Urothelium cell line (cell line): ENCODE measurements at regions not wholly inside any gene's neighbourhood (a gene's known extent, or its start where the extent isn't known, plus 50 kb on each side); places are given as distances from the start of the nearest gene placed in this dataset.
"Not testable (repeated sequence)": the region's sequence is repeated elsewhere in the genome, so short reads cannot be mapped to it uniquely, and the experiment has no call there.

Experiments used
- DNase-seq: peaks from one replicate; pipeline ENCODE4 v3.0.0; 2011; ENCODE audit warnings: low spot score, mixed read lengths
- FAIRE-seq: peaks from 2 replicates; lab custom pipeline; 2011; peaks lifted over from hg19 to GRCh38; lab: Jason Lieb, UNC

DNA sequence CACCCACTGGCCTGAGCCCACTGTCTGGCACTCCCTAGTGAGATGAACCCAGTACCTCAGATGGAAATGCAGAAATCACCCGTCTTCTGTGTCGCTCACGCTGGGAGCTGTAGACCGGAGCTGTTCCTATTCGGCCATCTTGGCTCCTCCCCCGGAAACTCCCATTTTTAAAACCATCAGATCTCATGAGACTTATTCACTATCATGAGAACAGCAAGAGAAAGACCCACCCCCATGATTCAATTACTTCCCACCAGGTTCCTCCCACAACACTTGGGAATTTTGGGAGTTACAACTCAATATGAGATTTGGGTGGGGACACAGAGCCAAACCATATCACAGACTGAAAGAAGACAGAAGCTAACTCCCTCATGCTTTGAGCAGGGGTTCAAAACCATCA is 134.5 kb downstream of the SLC39A8 start:
- not testable (repeated sequence) for DNase-seq, FAIRE-seq

DNA sequence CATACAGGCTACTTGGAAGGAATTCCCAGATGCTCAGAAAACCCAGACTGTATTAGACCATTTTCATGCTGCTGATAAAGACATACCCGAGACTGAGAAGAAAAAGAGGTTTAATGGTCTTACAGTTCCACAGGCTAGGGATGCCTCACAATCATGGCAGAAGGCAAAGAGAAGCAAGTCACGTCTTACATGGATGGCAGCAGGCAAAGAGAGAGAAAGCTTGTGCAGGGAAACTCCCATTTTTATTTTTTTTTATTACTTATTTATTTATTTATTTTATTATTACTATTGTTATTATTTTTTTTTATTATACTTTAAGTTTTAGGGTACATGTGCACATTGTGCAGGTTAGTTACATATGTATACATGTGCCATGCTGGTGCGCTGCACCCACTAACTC is 140.6 kb downstream of the SLC39A8 start:
- FAIRE-seq, DNase-seq: not testable (repeated sequence)

DNA sequence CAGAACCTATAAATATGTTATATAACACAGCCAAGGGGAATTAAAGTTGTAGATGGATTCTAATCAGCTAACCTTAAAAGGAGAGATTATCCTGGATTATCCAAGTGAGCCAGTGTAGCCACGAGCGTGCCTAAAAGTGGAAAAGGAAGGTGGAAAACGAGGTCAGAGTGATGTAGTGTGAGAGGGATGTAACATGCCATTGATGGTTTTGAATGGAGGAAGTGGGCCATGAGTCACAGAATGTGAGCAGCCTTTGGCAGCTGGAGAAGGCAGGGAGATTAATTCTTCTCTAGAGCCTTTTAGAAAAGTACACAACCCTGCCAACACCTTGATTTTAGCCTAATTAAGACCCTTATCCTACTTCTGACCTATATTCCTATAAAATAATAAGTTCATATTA is 149.1 kb downstream of the SLC39A8 start:
- FAIRE-seq (no peak), DNase-seq (peak; percentile 50)

DNA sequence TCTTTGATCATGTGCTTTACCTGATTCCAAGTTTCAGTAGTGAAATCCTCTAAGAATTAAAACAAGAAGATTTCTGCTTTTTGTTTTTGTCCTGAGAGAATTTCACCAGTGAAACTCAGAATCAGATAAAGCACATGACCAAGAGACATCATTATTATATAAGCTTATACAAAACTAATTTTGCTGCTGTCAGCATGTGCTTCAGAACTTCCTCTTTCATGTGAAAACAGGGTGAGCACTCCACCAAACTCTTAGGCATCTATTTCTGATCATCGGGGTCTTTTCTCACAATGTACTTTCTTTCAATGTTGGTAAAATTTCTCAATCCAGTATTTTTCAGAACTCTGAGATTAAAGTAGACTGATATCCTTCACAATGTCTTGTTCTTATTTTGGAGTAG is 152.1 kb downstream of the SLC39A8 start:
- no peak for FAIRE-seq
- DNase-seq: no peak

DNA sequence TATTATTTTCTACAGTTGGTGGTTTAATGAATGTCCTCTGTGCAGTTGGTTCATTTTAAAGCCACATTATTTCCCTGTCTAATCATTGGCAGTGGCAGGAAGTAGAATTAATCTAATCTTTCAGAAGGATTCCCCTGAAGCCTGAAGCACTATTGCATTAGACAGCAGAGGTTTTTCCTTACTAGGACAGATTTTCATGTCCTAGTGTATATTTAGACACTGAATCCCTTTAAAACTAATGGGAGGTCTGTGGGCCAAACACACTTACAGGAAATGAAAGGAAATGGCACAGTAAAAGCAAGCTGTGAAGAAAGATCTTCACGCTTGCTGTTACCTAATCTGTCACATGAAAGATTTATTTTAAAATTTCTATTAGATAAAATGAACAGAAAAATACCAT is 165.2 kb downstream of the SLC39A8 start:
- FAIRE-seq: no peak
- DNase-seq: no peak

DNA sequence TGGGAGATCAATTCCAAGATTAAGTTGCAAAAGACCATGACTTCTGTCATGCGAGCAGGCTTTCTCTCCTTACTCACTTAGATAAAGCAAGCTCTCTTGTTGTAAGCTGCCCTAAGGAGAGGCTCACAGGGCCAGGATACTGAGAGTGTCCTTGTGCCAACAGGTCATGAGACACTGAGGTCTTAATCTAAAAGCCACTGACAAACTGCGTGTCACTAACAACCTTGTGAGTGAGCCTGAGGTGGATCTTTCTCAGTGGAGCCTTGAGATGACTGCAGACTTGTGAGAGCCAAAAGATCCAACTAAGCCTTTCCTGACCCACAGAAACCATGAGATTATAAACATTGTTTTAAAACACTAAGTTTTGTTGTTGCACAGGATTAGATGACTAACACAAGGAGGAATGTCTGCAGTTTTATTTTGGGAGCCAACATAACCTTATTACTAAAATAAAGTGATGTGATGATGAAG is 170.5 kb downstream of the SLC39A8 start:
- no peak for FAIRE-seq
- peak; percentile 4 for DNase-seq

DNA sequence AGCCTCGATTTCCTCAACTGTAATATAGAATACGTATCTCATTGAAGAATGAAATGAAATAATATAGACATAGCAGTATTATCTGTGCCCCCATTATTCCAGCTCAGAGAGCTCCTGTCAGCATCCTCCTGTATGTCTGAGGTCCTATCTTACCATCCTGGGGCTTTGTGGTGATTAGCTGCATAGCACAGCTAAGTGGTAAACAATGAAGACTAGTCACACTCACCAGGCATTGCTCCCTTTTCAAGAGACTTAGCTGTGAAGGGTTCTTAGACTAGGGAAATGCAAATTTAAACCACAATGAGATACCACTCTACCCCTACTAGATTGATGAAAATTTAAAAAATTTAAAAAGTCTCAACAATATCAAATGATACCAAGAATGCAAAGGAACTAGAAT is 172.9 kb downstream of the SLC39A8 start:
- no peak for FAIRE-seq
- DNase-seq: no peak

DNA sequence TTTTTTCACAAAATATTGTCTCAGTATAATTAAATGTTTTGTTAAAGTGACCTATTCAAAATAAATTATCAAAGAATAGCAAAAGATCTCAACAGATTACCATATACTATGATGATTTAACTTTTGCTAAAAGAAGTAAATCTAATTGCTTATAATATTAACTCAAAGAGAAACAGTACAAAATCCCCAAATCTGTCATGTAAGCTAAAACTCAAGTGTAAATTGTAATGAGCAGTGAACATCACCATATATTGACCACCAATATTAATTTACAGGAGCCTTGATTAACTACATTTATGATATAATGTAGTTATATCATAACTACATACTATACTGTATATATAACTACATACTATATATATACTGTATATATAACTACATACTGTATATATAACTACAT is 174.4 kb downstream of the SLC39A8 start:
- DNase-seq: no peak
- no peak for FAIRE-seq

GRCh38 chr4:102169345-102169744 is 175.9 kb downstream of the SLC39A8 start:
- DNase-seq: no peak
- no peak for FAIRE-seq

DNA sequence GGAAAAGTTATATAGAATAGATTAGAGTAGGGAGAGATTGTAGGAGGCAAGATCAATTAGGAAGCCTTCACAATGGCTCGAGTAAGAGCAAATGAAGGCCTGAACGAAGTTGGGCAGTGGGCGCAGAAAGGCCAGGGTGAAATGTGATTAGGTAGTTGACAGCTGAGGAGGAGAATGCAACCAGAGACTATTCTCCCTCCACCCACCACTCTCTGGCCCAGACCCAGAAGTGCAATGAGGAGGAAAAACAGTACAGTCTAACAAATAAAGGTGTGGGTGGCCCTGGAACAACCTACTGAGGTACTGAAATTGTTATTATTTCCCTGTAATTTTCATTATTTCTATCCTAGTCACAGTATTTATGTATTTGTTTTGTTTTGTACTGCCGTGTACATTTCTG is 176.7 kb downstream of the SLC39A8 start:
- DNase-seq (no peak), FAIRE-seq (no peak)

- DNase-seq (no peak), FAIRE-seq (no peak)
These were observed 179.7 kb downstream of the SLC39A8 start for GRCh38 chr4:102165584-102165983.

DNA sequence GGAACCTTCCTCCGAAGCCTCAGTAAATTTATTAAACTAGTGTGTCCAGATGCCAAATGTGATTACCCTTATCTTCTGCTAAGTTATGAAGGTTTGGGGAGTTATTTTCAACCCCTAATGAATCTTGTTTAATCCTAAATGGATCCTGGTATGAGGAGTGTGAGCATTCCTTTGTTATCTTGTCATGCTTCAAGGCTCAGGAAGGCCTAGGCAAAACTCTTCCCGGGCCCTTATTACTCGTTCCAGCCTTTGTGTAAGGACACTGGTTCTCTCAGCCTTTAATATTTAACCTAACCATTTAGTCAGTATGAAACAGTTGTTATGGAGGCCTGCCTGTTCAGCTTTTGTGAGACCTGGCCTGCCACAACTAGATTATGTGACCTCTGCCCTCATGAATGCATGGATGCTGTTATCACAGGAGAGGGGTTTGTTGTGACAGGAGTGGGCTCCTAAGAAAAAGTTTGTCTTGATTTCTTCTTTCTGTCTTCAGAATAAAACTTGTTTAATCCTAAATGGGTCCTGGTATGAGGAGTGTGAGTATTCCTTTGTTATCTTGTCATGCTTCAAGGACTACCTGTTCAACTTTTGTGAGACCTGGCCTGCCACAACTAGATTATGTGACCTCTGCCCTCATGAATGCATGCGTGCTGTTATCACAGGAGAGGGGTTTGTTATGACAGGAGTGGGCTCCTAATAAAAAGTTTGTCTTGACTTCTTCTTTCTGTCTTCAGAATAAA is 181.7 kb downstream of the SLC39A8 start:
- DNase-seq: no peak
- no peak for FAIRE-seq

- FAIRE-seq (no peak), DNase-seq (no peak)
These were observed 187.3 kb downstream of the SLC39A8 start for GRCh38 chr4:102157984-102158383.

GRCh38 chr4:102153391-102153790 is 191.9 kb downstream of the SLC39A8 start:
- no peak for DNase-seq
- FAIRE-seq: no peak

GRCh38 chr4:102151696-102152095 is 193.6 kb downstream of the SLC39A8 start:
- no peak for FAIRE-seq
- no peak for DNase-seq

DNA sequence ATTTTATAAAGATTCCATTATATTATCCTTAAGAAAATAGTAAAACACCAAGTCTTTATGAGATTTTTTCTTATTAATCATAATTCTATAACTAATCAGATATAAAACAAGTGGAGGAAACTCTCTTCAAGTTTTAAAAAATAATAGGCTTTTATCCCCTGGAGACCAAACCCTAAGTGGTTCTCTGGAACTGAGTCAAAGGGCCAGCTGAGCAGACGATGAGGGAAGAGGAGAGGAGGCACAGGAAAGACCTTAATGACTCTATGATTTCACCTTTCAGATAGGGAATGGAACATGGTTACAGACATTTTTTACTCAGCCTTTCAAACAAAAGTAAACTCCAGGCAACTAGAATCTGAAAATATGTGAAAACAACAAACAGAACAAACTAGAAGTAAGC is 201.8 kb downstream of the SLC39A8 start:
- DNase-seq: no peak
- FAIRE-seq: no peak

GRCh38 chr4:102141842-102142241 is 203.4 kb downstream of the SLC39A8 start:
- FAIRE-seq (no peak), DNase-seq (no peak)

GRCh38 chr4:102139932-102140331 is 205.3 kb downstream of the SLC39A8 start:
- FAIRE-seq: no peak
- DNase-seq: peak; percentile 14

DNA sequence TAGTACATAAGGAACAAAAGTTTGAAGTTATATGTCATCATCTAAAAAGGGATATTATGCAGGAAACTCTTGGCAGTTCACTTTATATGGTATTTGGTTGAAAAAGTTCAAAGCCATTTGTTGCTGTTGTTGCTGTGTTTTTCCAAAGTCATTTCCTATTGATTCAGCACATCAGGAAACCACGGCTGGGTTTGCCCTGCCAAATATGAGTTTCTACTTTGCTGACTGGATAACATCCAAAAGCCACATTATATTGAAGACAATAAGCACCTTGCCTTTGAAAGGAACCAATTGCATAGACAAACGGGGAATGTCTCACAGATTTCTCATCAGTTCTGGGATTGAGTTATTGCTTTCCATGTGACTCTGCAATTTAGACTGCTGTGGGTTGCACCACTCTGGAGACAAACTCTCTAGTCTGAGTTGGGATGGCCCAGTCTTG is 206.1 kb downstream of the SLC39A8 start:
- DNase-seq: peak; percentile 37
- no peak for FAIRE-seq

DNA sequence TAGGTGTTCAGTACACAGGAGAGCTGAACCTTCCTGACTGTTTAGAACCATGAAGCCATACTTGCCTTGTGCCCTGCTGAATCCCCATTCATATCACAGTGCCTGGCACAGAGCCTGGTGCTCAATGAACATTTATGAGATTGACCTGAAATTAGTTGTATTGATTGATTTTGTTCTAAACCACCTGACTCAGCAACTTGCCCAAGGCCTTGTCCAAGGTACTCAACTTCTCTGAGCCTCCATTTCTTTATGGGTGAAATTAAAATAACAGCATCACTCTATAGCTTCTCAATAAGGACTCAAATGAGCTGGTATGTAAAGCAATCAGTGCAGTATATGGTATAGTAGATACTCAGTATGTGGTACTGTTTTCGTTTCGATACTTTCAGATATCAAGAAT is 208.1 kb downstream of the SLC39A8 start:
- FAIRE-seq: no peak
- DNase-seq: no peak

DNA sequence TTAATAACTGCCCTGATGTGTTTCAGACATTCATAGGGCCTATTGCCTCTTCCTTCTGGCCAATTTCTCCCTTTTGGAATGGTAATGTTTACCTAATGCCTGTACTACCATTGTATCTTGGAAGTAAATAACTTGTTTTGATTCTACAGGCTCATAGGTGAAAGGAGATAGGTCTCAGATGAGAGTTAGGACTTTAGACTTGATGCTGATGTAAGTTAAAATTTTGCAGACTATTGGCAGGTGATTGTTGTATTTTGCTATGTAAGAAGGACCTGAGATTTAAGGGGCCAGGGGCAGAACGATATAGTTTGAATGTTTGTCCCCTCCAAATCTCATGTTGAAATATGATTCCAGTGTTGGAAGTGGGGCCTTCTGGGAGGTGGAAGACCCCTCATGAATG is 215.5 kb downstream of the SLC39A8 start:
- DNase-seq: no peak
- FAIRE-seq: no peak
